Neural progenitor cell (in vitro differentiated cells): ENCODE measurements at regions not wholly inside any gene's neighbourhood (a gene's known extent, or its start where the extent isn't known, plus 50 kb on each side); places are given as distances from the start of the nearest gene placed in this dataset.

Source experiments
- CTCF ChIP-seq: fragments of 200-600 bp; sonication (generic); IDR thresholded peaks from 2 replicates; pipeline ENCODE4 v1.5.1; 2017; ENCODE audit warnings: antibody characterized with exemption, mild to moderate bottlenecking
- EZH2 ChIP-seq: fragments of 200-600 bp; sonication (generic); IDR thresholded peaks from 2 replicates; pipeline ENCODE4 v1.6.1; 2017; ENCODE audit warnings: antibody characterized with exemption, mild to moderate bottlenecking, moderate library complexity

- TF ChIP-seq CTCF (no peak), EZH2 (no peak)
Observed at GRCh38 chr3:107982165-107982564, 108.7 kb downstream of the CD47 start.
